ENCODE measurements at regions not wholly inside any gene's neighbourhood (a gene's known extent, or its start where the extent isn't known, plus 50 kb on each side); places are given as distances from the start of the nearest gene placed in this dataset.
"Not testable (repeated sequence)": the region's sequence is repeated elsewhere in the genome, so short reads cannot be mapped to it uniquely, and the experiment has no call there.

- DNase-seq: not testable (repeated sequence)
Observed at GRCh38 chr2:87199228-87199627, 177.6 kb upstream of the PLGLB1 start.

- not testable (repeated sequence) for DNase-seq
Observed at GRCh38 chr2:87204569-87205147, 183.0 kb upstream of the PLGLB1 start.

DNA sequence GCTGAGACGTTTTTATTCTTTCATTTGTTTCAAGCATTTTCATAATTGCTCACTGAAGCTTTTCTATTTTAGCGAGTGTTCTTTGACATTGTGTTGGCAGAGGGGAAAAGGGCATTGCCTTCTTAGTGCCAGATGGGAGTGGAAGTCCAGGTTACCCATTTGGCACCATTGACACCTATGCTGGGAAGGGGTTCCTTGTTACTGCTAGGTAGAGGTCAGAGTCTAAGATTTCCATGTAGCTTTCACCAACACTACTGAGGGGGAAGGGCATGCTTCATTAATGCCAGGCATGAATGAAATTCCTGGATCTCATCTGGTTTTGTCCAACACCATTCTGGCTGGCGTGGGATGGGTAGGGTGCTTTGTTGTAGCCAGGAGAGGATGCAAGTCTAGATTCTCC is 191.3 kb upstream of the PLGLB1 start:
- DNase-seq: not testable (repeated sequence)

DNA sequence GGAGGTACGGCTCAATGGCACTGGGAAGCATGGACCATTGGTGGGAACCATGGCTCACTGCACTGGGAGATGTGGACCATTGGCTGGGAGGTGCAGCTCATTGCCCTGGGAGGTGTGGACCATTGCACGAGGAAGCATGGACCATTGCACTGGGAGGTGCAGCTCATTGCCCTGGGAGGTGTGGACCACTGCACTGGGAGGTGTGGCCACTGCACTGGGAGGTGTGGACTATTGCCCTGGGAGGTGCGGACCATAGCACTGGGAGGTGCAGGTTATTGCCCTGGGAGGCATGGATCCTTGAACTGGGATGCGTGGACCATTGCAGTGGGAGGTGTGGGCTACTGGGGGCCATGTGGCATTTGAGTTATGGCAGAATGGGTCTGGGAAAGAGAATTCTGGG is 195.4 kb upstream of the PLGLB1 start:
- DNase-seq: not testable (repeated sequence)

DNA sequence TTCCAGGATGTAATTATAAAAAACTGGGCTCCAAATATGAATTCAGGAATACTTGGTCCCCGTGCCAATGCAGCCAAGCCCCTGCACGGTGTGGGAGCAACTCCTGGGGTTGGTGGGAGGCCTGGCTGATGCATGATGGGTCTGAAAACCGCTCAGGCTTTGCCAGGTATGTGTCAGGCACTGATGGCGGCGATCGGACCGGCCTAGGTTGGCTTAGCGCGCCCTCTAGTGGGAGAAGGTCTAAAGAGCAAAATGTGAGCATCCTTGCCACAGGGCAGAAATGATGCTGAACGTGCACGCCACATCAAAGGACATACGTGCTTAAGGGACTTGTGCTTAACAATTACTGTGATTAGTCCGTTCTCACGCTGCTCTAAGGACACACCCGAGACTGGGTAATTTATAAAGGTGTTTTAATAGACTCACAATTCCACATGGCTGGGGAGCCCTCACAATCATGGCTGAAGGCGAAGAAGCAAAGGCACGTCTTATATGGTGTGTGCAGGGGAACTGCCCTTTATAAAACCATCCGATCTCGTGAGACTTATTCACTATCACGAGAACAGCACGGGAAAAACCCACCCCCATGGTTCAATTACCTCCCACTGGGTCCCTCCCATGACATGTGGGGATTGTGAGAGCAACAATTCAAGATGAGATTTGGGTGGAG is 196.2 kb upstream of the PLGLB1 start:
- not testable (repeated sequence) for DNase-seq

DNA sequence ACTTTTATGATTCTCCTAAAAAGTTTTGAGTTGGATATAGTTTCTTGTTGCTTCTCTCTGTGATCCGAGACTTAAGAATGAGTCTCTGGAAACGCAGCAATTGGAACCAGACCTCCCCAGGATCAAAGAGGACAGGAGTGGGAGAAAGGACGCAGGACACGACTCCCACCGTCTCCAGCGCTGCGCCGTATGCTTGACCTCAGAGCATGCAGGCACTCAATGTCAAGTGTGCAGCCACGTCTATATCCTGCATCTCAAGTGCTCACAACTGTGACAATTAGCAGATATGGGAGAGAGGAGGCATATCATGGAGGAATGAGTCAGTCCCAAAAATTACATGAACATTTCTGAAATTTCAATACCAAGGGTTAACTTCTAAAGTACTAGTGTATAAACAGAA is 199.0 kb upstream of the PLGLB1 start:
- DNase-seq: not testable (repeated sequence)

DNA sequence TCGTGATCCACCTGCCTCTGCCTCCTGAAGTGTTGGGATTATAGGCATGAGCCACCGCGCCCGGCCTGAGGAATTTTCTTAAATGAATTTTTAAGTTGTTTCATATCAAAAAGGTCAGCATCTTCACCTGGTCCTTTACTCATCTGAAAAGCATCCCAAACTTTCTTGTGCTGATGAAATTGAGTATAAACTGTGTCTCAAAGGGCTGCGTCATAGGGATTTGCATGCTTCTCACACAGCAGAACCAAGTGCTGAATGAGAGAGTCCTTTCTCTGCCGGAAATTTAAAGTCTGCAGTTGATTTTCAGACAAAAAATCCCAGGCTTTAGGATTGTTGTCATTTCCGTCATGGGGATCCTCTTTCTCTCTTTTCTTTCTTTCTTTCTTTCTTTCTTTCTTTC is 200.5 kb upstream of the PLGLB1 start:
- not testable (repeated sequence) for DNase-seq

DNA sequence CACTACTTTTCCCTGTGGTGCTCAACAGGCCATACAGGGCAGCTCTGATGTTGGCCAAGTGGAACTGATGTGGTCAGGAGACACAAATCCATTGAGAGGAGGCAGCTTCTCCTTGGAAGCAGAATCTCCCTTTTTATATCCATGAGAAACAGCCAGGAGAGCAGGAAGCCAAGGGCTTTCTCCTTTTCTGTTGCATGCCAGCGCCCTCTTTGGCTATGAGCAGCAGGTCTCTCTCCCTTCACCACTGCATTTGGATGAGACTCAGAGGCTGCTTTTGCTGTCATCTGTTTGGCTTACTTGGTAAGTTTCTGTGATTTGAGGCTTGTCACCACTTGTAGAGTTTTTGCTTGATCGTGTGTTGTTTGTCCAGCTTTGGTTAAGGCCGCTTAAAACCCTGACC is 202.2 kb upstream of the PLGLB1 start:
- not testable (repeated sequence) for DNase-seq

GRCh38 chr2:87229091-87229689 is 207.5 kb upstream of the PLGLB1 start:
- not testable (repeated sequence) for DNase-seq

GRCh38 chr2:87229964-87230363 is 208.3 kb upstream of the PLGLB1 start:
- not testable (repeated sequence) for DNase-seq

- DNase-seq: not testable (repeated sequence)
Observed at GRCh38 chr2:87235333-87235981, 213.8 kb upstream of the PLGLB1 start.

DNA sequence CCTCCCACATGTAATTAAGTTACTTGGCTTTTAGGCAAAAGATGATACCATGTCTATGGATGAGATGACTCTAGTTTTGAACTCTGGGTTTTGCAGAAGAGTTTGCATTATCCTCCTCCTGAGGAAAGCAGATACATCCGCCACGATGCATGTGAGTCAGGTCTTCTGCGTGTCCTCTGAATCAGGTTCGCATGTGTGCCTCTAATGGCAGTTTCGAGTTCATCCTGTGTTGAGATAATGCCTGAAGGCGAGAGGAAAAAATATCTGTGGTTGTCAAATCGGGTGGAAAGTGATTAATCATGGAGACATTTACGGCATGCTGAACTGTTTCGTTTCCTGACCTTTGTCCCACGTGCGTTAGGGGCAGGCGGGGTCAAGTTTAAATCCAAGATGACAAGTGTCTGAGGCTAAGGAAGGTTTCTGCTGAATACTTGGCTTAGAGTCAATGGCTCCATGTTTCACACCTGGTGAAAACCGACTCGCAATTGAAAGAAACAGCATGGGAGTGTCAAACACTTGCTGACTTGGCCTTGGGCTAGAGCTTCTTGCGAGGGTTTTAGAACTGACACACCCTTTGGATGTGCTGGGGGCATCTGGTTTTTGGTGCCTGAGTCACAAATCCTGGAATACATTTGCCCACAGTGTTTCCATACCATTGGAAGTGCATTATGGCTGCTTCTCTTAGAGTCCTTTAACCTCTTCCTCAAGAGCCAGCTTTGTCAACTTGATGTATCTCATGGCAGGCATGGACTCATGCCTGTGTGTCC is 216.1 kb upstream of the PLGLB1 start:
- DNase-seq: not testable (repeated sequence)

- not testable (repeated sequence) for DNase-seq
Observed at GRCh38 chr2:87239558-87240215, 218.0 kb upstream of the PLGLB1 start.

DNA sequence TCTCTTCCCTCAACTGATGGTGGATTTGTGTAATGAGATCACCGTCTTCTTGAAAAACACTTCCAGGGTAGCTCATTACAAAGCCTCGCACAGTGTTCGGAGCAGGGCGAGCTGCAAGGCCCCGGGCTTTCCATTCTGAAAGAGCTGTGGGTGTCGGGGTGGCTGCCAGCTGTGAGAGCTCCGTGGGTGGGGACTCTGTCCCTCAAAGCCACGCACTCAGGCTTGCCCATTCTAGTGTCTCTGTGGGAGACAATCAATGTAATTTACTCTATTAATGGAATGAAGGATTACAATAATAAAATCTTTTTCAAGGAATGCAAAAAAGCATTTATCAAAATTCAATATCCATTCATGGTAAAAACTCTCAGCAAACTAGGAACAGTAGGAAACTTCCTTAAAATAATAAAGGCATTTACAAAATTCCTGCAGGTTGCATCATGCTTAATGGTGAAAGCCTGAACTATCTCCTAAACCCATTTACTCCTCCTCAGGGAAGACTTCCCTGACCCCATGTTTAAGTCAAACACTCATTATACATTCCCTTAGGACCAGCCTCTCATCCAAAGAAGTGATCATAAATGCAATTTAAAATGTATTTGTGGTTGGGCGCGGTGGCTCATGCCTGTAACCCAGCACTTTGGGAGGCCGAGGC is 224.5 kb upstream of the PLGLB1 start:
- DNase-seq: not testable (repeated sequence)

- DNase-seq: not testable (repeated sequence)
Observed at GRCh38 chr2:87252046-87252445, 230.4 kb upstream of the PLGLB1 start.

DNA sequence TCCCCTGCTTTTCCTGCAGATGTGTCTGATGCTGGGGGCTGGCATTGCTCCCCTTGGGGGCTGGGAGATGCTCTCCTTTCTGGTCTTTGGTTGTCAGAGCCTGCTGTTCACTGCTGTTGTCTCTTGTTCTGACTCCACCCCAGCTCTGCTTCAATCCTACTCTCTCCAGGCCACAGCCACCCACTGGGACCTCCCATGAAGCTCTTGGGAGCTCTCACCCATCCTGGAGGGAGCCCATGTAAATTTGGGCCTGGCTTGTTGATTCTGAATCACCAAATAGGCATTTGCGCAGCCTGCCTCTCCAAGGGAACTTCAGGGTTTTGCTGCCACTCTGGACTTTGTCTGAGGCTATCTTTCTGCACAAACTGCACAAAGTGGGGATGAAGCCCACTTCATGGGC is 232.9 kb upstream of the PLGLB1 start:
- DNase-seq: not testable (repeated sequence)

- DNase-seq: not testable (repeated sequence)
Observed at GRCh38 chr2:87255410-87255809, 233.8 kb upstream of the PLGLB1 start.

DNA sequence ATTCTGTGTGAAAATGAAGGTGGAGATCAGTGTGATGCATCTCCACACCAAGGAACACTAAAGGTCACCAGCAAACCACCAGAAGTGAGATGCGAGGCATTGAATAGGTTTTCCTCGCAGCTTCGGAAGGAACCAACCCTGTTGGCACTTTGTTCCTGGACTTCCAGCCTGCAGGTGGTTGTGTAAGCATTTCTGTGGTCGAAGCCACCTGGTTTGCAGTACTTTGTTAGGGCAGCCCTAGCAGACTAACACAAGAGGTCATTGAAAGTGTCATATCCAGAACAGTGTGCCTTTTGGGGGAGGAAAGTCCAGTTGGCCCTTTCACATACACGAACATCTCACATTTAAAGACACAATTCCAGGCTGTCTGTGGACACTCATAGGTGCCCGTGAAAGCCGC is 237.2 kb upstream of the PLGLB1 start:
- DNase-seq: not testable (repeated sequence)

GRCh38 chr2:87262184-87262702 is 240.6 kb upstream of the PLGLB1 start:
- DNase-seq: not testable (repeated sequence)

DNA sequence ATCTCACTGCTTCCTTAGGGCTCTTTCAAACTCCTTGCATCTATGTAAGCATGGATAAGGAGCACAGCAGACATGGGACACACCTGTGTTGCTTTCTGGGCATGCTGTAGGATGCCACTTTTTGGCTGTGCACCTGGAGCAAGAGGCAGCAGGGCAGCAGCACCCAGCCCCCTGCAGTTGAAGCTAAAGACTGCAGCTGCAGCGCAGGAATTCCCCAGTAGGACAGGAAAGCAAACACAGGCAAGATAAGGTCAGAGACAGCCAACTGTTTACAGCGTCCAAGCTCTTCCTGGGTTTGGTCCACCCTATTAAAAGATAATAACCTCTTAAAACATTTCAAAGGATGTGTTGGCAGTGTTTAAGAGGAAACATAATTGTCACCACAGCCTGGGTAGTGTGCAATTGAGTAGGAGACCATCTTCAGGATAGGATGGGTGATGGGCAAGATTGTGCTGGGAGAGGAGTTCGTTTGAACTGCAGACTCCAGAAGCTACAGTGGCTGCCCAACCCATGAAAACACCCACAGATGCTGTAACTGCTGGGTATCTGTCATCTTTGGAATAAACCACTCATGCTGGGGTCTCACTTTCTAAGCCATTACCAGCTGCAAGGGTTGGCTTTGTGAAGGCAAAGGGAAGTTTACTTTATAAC is 242.3 kb upstream of the PLGLB1 start:
- DNase-seq: not testable (repeated sequence)

DNA sequence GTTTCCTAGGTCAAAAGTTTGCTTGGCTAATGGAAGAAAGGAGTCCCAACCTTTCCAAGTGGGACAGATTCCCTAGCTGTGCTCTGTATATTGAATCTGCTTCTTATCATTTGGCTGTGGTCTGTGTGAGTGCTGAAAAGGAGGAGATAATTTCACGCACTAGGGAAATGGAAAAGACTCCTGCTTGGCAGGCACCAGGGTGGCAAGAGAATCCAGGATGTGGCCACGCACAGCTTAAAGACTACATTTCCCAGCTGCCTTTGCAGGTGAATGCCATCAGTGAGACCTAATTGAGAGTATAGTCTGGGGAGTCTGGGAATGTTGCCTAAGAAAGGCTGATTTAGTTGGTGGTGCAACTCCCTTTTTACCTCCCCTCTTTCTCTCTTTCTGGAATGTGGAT is 253.5 kb upstream of the PLGLB1 start:
- not testable (repeated sequence) for DNase-seq

Data from COR-L47 (cell line).